HG02852 (cell line): ENCODE measurements at regions not wholly inside any gene's neighbourhood (a gene's known extent, or its start where the extent isn't known, plus 50 kb on each side); places are given as distances from the start of the nearest gene placed in this dataset.
"Not testable (repeated sequence)": the region's sequence is repeated elsewhere in the genome, so short reads cannot be mapped to it uniquely, and the experiment has no call there.

Source experiments
- ATAC-seq: cut with Tn5 transposase; IDR thresholded peaks from one replicate; pipeline ENCODE4 v1.9.1; 2021; ENCODE audit warnings: mild to moderate bottlenecking, moderate library complexity; ENCODE audit not compliant: unreplicated experiment

DNA sequence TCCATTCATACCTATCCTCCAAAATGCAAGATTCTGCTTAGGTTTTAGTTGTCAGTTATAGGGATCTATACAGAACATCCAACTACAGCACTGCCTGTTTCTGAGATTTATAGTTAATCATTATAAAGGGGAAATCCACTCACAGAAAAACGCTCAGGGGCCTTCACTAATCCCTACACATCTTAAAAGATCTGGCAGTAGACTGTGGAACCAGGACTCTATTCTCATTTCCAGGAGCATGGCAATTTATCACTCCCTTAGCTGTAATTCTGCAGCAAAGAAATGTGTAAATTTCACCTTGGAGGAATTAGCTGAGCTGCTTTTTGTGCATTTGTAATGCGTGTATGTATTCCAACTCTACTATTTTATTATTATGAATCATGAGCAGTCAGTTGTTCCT lies 1128.1 kb upstream of the PRR20A start:
- ATAC-seq, result no peak

DNA sequence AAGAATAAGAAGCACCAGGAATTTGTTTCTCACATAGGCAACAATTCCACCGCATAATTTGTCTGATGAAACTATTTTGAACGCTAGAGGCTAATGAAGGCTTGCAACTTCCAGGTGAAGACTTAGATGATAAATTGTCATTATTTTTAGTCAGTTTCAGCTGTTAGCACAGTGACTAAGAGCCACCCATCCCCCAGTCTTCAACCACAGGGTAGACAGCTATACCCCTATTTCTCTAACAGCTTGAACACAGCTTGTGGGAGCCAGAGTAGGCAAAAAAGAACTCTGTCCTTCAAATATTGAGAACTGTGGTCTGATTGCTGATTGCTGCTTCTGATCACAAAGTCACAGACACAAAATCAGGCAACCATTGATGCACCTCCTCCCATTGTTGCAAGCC lies 1124.8 kb upstream of the PRR20A start:
- no peak for ATAC-seq

DNA sequence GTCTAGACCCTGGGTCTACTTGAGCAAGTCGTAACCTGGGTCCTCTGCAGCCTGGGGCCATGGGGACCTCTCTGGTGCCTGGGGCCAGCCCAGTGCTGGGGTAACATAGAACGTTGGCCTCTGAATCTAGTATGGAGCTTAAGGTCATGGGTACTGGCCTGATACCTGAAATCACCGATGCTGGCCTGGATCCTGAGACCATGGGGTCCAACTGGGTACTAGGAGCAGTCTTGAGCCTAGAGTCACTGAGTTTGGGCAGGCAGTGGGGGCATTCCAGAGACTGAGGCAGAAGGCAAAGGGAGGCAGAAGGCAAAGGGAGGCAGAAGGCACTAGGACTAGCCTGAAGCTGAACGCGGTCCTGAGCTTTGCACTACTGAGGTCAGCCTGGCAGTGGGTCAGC lies 1121.1 kb upstream of the PRR20A start:
- ATAC-seq, result no peak

DNA sequence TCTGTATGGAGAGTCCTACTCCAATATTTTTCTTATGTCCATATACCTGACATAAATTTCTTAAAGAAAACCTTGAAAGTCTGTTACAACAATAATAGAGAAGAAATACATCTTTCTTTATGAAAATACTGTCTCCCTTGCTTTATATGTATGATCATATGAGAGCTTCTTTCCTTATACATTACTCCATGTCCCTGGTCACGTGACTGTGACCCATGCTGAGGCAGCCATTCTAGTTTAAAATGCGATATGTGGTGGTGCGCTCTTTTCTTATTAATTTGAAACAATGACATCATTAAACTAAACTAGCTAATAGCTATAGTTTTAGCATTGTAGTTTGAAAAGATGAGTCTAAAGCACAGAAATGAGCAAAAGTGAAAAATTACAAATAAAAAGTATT lies 1120.3 kb upstream of the PRR20A start:
- no peak for ATAC-seq

DNA sequence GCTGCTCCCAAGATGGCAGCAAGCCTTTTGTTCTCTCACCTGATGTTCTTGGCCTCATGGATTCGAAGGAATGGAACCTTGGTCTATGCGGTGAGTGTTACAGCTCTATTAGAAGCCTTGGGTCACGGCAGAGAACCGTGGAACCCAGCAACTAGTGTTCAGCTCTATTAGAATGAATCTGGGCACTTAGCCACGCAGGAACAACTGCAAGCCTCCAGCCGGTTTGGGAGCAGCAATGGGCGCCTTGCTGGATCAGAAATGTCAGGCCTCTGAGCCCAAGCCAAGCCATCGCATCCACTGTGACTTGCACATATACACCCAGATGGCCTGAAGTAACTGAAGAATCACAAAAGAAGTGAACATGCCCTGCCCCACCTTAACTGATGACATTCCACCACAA lies 1100.7 kb upstream of the PRR20A start:
- no peak for ATAC-seq

DNA sequence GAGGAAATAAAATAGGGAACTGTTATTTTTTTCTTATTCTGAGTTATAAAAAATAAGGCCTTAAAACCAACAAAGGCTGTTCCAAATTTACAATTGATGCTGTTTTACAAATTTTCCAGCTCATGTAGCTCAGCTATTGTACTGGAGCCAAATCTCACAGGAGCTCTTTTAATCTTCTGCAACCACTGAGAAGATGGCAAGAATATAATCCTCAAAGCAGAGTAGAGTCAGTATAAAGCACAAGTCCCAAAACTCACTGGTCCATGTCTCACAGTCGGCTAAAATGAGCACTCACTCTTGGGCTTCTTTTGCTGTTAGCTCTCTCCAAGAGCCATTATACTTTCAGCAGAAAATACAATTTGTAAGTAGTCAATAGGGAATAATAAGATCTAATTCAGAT lies 1074.4 kb upstream of the PRR20A start:
- ATAC-seq, result no peak

DNA sequence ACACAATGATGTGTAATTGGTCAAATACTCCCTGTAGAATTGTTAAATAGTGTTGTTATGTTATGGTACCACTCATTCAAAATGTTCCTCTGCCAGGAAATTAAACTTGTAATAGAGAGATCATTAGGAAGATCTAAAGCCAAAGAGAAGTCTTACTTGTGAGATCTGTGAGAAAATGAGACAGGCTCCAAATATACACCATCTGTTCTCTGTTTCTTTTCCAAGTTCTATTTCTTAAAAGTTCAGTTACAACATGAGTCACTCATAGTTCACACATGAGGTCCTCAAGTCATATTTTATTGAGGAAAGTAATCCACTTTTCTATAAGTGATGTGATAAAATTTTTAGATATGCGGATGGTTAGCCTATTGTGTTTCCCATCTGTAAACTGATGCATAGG lies 1038.1 kb upstream of the PRR20A start:
- ATAC-seq, result no peak

DNA sequence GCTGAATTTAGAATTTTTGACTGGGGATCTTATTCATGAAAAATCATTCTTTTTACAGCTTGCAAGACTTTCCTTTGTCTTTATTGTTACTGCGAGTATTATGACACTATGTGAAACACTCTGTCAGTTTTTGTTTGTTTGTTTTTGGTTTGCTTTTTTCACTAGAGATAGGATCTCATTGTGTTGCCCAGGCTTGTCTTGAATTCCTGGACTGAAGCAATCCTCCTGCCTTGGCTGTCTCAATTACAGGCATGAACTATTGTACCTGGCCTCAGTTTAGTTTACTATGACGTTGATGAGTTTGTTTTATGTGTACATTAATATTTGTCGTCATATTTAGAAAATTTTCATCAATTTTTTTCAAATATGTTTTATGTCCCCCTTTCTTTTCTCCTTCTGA lies 1030.0 kb upstream of the PRR20A start:
- ATAC-seq, result no peak

DNA sequence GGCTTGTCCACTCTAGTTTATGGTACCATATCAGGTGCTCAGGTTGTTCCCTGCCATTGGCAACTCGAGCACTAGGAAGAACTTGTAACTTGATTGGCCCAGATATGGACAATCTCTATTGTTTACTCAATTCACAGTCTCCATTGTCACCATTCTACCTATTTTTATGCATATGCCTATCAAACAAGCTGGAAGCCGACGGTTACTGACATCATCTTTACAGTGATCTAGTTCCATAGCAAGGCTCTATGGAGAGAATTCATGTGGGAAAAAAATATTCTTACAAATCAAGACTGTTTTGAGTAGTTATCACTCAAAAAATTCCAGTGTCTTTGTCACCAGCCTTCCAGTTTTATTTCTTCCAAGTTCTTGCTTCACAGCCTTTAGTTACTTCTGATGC lies 1006.2 kb upstream of the PRR20A start:
- ATAC-seq, result no peak

DNA sequence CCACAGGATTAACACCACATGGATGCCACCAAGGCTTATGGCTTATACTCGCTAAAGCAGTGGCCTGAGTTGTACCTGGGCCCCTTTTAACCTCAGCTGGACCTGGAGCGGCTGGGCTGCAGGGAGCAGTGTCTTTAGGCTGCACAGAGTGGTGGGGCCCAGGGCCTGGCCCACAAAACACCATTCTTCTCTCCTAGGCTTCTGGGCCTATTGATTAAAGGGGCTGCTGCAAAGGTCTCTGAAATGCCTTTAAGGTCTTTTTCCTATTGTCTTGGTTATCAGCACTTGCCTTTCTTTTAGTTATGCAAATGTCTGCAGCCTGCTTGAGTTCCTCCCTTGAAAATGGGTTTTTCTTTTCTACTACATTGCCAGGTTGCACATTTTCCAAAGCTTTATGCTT lies 973.9 kb upstream of the PRR20A start:
- no peak for ATAC-seq

DNA sequence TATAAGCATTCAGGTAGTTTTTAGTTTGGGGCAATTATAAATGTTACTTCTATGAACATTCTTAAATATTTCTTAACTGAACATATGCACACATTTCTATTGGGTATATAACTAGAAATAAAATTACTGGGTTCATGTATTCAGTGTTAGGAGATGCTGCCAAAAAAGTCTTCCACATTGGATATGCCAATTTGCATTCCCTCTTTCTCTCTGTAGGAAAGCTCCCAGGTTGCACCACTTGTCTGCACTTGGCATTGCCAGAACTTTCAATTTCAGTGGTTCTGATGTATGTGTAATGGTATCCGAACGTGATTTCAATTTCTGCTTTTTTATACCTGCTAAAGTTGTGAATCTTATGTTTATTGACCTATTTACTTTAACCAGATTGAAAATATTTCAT lies 972.1 kb upstream of the PRR20A start:
- no peak for ATAC-seq

DNA sequence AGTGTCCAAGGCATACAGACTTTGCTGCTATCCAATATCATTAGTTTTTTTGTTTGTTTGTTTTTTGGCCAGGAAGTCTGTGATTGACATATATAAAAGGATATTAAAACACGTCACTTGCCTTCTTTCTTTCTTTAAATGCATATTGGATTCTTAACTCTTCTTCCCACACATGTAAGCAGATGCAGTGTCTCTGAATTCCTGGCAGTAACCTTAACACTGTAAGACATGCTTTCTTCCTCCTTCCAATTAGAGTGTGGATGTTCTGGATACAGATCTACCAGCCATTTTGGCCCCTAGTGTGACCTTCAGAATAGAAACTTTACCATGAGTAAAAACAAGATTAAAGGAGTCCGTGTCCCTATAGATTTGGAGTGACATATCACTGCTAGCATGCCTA lies 967.4 kb upstream of the PRR20A start:
- ATAC-seq, result no peak

DNA sequence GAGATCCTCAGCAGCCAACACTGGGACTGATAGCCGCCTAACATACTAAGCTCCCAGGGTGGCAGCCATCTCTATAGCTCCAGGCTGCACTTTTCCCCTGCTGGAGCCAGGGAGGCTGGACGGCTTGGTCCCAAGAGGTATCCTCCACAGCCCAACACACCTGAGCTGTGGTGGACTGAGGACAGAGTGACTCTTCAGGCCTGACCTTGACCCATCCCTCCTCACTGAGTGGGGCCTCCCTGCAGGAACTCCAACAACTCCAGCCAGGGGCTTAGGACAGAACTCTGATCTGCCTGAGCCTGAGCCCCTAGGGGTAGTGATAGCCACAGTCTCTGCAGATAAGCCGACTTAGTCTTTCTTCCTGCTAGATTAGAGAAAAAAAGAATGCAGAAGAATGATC lies 958.1 kb upstream of the PRR20A start:
- ATAC-seq, result no peak

DNA sequence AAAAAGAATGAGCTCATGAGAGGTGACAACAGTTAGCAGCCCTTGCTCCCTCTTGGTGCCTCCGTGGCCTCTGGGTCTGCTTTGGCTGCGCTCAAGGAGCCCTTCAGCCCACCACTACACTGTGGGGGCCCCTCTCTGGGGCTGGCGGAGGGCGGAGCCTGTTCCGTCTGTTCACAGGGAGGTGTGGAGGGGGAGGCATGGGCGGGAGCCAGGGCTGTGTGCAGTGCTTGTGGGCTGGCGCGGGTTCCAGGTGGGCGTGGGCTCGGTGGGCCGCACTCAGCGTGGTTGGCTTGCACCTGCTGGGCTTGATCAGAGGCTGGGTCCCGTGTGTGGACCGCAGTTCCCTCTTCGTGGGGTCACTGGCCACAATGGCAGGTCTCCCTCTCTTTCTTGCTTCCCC lies 953.4 kb upstream of the PRR20A start:
- ATAC-seq, result no peak

DNA sequence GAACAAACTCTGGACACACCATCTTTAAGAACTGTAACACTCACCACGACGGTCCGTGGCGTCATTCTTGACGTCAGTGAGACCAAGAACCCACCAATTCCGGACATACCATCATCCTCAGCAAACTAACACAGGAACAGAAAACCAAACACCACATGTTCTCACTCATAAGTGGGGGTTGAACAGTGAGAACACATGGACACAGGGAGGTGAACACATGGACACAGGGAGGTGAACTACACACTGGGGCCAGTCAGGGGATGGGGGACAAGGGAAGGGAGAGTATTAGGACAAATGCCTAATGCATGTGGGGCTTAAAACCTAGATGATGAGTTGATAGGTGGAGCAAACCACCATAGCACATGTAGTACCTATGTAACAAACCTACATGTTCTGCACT lies 952.1 kb upstream of the PRR20A start:
- not testable (repeated sequence) for ATAC-seq

DNA sequence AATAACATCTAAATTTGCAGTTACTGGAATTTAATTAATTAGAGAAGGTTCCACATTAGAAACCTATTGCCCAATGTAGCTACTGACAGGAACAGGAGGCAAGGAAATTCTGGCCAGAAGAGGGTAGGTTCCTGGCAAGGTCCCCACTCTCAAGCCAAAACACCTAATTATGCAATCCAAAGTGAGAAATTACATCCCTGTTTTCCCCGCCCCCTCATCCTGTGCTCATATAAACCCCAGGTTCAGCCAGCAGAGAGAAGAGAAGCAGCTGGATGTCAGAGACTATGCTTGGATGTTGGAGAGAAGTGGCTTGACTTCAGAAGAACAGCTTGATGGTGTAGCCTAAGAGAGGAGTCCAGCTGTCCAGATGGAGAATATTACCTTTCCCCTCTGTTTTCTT lies 951.3 kb upstream of the PRR20A start:
- ATAC-seq, result no peak

DNA sequence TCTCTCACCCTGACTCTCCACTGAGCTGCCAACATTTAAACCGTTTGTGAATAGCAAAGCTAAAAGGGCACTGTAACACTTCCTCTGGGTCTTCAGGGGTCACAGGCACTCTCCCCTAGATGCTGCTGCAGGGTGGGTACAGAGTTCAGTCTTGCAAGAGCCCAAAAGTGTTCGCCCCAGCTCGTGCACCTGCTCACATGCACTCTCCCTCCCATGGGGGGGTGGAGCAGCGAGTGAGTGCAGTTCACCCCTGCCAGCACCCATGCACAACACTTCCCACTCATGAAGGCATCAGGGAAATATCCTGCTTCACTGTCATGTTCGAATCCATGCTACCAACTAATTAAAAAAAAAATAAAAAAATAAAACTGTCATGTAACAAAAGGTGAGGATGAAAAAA lies 950.7 kb upstream of the PRR20A start:
- no peak for ATAC-seq

DNA sequence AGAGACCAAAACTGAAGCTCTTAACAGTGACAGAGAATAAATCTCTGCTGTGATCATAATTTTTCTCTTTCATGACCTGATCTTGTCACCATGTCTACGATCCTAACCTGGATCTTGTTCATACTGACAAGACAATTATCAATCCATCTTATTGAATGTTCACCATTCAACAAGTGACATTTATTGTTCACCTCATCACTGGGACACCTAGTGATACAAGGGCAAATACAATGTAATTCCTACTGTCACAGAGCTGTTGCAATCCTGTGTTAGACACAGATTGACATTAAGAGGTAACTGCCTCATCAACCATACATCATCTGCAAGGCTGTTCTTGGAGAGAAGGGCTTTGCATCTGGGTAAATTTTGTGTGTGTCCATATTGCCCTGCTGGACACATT lies 942.4 kb upstream of the PRR20A start:
- no peak for ATAC-seq

DNA sequence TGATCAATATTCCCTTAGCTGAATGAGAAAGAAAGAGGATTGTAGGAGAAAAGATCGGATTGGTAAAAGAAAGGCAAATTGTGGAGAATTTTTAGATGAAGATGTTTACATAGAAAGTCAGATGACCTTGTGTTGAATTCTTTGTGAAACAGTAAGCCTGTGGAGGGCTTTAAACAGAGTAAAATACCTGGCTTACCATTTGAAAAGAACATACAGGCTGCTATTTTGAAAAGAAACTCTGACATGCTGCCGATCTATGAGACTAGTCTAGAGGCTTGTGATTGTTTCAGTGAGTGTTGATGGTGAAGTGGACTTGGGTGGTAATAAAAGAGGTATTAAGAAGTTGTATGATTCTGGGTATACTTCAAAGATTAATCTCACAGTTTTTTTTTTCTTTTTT lies 938.9 kb upstream of the PRR20A start:
- no peak for ATAC-seq

DNA sequence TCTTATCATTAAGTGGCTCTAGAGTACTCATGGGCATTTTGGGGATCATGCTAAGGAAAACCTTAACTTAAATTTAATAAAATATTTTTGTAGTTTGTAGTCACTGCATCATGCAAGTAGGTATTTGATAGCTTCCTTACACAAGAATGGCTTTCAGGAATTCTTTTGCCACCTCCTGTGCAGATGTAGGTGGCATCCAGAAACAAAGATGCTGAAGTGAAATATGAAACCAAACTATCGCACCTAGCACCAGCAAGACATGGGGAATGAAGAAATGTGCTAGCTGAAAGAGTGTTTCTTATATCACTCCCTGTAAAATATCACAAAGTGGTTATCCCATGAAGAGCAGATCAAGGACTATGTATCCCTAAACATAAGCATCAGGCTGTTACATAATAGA lies 924.5 kb upstream of the PRR20A start:
- no peak for ATAC-seq

DNA sequence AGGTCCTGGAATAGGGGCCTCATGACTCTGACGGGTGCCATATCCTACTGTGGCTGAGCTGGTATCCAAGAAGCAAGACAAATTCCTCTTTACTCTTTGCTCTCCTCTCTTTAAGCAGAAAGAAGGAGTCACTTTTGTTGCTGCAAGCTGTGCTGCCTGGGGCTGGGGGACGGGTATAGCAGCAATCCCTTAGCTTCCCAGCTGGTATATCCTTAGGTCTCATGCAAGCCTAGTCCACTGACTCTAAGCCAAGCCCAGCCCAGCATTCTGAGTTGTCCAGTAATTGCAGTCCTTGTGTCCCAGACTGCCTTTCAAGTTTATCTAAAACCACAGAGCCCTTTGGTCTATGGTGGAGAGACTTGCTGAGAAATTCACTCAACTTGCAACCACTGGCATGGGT lies 893.0 kb upstream of the PRR20A start:
- no peak for ATAC-seq

DNA sequence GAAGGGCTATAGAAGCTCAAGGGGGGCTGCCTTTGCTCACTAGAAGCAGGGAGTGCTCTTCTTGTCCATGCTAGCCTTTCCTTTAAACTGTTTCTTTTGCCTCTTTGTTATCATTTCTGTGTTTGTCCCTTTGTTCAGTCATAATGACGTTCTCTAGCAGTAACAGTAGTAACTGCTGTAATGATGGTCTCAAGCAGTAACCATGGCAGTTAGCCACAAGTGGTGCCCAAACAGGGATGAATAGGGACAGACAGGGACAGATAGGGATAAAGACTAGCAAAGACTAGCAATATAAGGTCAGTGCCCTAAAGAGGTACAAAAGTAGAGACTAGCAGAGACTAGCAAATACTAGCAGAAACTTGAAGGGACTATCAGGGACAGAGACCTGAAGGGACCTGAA lies 869.0 kb upstream of the PRR20A start:
- no peak for ATAC-seq

DNA sequence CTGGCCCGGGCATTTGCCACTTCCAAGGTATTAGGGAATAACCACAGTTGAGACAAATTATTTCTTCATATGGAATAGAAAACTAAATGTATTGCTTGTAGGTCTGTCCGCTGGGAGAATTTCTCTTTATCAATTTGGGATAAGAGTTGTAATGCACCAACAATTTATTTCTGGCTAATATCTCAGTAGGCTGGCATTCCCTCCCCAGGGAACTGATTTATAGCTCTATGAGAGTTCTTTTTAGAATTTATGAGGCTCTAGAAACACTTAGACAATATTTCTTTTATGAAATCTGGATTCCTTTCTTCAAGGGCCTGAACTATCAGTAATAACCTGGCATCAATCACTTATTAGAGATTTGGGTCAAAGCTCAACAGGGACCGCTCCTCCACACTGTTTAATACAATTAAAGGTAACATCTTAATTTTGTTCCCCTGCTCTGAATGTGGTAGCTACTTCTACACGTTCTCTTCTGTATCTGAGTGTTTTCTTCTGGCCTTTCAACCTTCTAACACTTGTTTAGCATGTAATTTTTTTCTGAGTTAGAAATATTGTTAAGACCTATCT lies 857.4 kb upstream of the PRR20A start:
- no peak for ATAC-seq

DNA sequence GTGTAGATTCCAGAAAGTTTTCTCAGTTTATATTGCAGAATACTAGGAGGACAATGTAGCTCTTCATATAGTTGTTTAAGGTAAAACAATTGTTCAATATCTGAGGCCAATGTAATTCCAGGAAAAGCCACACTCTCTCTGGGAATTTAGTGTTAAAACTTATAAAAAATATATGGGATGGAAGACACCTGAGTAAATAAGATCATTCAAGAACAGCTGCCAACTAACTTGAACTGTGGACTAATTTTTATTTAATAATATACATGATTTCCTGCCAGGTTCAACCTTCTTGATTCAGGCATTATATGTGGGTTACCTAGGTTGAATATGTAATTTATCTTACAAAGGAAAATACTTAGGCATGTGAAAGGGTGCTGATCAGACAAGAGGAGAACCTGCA lies 841.1 kb upstream of the PRR20A start:
- no peak for ATAC-seq
